Lower leg skin (tissue), 3 donors: ENCODE measurements at regions not wholly inside any gene's neighbourhood (a gene's known extent, or its start where the extent isn't known, plus 50 kb on each side); places are given as distances from the start of the nearest gene placed in this dataset.

Experiments
- POLR2A ChIP-seq, 2 donors: fragments of 450-650 bp; IDR thresholded peaks; one replicate each; pipeline ENCODE4 v1.6.1; 2016 to 2017; ENCODE audit warnings: antibody characterized with exemption in 2 of 2, mild to moderate bottlenecking in 1 of 2, moderate library complexity in 1 of 2
- TF ChIP-seq, protein P1 (sequence below), 3 donors: fragments of 450-650 bp; IDR thresholded peaks; one replicate each; pipeline ENCODE4 v1.5.1; 2016; ENCODE audit warnings: antibody characterized with exemption in 3 of 3, mild to moderate bottlenecking in 3 of 3, moderate library complexity in 2 of 3

DNA sequence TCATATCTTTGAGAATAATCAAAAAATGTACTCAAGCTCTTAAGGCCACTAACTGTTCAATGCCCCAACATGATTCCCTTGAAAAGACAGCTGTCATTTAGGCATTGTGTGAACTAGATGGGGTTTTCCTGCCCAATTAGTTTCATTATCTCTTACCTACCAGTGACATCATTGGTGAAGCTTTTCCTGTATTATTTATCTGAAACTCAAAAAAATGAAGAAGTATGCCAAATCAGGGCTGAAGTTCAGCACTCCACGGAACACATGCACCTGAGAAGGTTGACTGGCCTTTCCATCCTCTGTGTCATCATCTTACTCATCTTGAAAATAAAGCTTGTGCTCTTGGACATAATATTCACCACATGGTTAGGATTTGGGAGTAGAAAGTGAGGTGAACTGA is 126.4 kb downstream of the TXNL1 start:
- TF ChIP-seq POLR2A (IDR thresholded peaks at IDR 0.05), result no peak
- TF ChIP-seq, protein P1, sequence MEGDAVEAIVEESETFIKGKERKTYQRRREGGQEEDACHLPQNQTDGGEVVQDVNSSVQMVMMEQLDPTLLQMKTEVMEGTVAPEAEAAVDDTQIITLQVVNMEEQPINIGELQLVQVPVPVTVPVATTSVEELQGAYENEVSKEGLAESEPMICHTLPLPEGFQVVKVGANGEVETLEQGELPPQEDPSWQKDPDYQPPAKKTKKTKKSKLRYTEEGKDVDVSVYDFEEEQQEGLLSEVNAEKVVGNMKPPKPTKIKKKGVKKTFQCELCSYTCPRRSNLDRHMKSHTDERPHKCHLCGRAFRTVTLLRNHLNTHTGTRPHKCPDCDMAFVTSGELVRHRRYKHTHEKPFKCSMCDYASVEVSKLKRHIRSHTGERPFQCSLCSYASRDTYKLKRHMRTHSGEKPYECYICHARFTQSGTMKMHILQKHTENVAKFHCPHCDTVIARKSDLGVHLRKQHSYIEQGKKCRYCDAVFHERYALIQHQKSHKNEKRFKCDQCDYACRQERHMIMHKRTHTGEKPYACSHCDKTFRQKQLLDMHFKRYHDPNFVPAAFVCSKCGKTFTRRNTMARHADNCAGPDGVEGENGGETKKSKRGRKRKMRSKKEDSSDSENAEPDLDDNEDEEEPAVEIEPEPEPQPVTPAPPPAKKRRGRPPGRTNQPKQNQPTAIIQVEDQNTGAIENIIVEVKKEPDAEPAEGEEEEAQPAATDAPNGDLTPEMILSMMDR (IDR thresholded peaks at IDR 0.05), result no peak
